Activated CD4-positive, alpha-beta T cell treated with anti-CD3 and anti-CD28 coated beads, Interleukin-2, amount 10 ng/mL, durations not matched to agents 7 days and 5 days (primary cell): ENCODE measurements at regions not wholly inside any gene's neighbourhood (a gene's known extent, or its start where the extent isn't known, plus 50 kb on each side); places are given as distances from the start of the nearest gene placed in this dataset.

Source experiments
- CTCF ChIA-PET: fragments of 350-600 bp; sonication (Branson Sonifier 250); formaldehyde crosslinking; loops from one replicate; lab custom pipeline; 2021; ENCODE audit warnings: antibody characterized with exemption; lab: Charles Lee
- POLR2A ChIA-PET: fragments of 350-600 bp; sonication (Branson Sonifier 250); formaldehyde crosslinking; loops from one replicate; lab custom pipeline; 2021; ENCODE audit warnings: antibody characterized with exemption; lab: Charles Lee
- DNase-seq: peaks from one replicate; pipeline ENCODE4 v3.0.0-alpha.2; 2020
- H3K27ac Mint-ChIP-seq: one replicate; pipeline ENCODE4 v1.8.0; 2021; ENCODE audit warnings: mild to moderate bottlenecking, moderate library complexity, mixed read lengths
- H3K27me3 Mint-ChIP-seq: one replicate; pipeline ENCODE4 v1.8.0; 2021; ENCODE audit warnings: mixed read lengths
- H3K36me3 Mint-ChIP-seq: one replicate; pipeline ENCODE4 v1.8.0; 2021; ENCODE audit warnings: low read depth, mixed read lengths
- H3K4me1 Mint-ChIP-seq: one replicate; pipeline ENCODE4 v1.8.0; 2021; ENCODE audit warnings: mixed read lengths
- H3K4me3 Mint-ChIP-seq: one replicate; pipeline ENCODE4 v1.8.0; 2021; ENCODE audit warnings: mild to moderate bottlenecking, moderate library complexity, mixed read lengths
- H3K9me3 Mint-ChIP-seq: one replicate; pipeline ENCODE4 v1.8.0; 2021; ENCODE audit warnings: mixed read lengths

DNA sequence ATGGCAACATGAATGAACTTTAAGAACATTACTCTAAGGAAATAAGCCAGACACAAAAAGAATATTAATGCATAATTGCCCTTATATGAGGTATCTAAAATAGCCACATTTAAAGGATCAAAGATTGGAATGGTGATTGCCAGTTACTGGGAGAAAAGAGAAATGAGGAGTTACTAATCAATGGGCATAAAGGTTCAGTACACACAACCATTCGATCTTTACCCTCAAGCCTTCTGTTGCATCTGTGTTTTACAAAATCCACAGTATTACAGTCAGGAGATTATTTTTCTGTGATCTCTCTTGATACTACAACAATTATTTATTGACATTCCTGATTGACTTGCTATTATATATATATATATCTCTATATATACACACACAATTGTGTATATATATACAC lies 310.0 kb upstream of the SLITRK5 start:
- POLR2A ChIA-PET: no interaction called here
- CTCF ChIA-PET: no interaction called here
- no peaks in the 10 kb centered on the region for H3K27me3 Mint-ChIP-seq
- H3K27ac Mint-ChIP-seq: no peak overlapping the region
- DNase-seq: no peak
- H3K36me3 Mint-ChIP-seq: no peaks in the 10 kb centered on the region
- H3K4me1 Mint-ChIP-seq: no peaks in the 10 kb centered on the region
- no peak overlapping the region for H3K4me3 Mint-ChIP-seq
- peaks cover 4% of the 10 kb centered on the region for H3K9me3 Mint-ChIP-seq

GRCh38 chr13:87368639-87369038 lies 302.5 kb upstream of the SLITRK5 start:
- ChIA-PET CTCF (interaction anchor here (0.6 kb wide), 1 partner anchor 131 kb away, joined by 4 read pairs; no protein-coding TSS in a partner anchor), POLR2A (no interaction called here)
- H3K27me3 Mint-ChIP-seq: no peaks in the 10 kb centered on the region
- no peaks in the 10 kb centered on the region for H3K4me1 Mint-ChIP-seq
- no peaks in the 10 kb centered on the region for H3K36me3 Mint-ChIP-seq
- no peak overlapping the region for H3K4me3 Mint-ChIP-seq
- no peak for DNase-seq
- H3K9me3 Mint-ChIP-seq: peaks cover 4% of the 10 kb centered on the region
- no peak overlapping the region for H3K27ac Mint-ChIP-seq

DNA sequence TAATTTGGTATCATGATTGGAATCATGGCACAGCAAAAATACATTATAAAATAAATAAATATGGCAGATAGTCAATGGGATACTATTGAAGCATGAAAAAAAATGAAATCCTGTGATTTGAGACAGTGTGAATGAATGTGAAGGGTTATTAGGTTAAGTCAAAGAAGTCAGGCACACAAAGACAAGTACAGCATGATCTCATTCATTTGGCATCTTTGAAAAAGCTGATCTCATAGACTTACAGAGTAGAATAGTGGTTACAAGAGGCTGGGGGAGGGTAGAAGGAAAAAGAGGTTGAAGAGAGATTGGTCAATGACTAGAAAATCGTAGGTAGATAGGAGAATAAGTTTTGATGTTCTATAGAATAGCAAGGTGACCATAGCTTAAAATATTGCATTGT lies 295.1 kb upstream of the SLITRK5 start:
- Mint-ChIP-seq H3K27me3 (no peaks in the 10 kb centered on the region), H3K4me3 (no peak overlapping the region), H3K27ac (no peak overlapping the region), H3K4me1 (no peaks in the 10 kb centered on the region), H3K36me3 (no peaks in the 10 kb centered on the region), H3K9me3 (peaks cover 2% of the 10 kb centered on the region)
- CTCF ChIA-PET: no interaction called here
- POLR2A ChIA-PET: no interaction called here
- no peak for DNase-seq

DNA sequence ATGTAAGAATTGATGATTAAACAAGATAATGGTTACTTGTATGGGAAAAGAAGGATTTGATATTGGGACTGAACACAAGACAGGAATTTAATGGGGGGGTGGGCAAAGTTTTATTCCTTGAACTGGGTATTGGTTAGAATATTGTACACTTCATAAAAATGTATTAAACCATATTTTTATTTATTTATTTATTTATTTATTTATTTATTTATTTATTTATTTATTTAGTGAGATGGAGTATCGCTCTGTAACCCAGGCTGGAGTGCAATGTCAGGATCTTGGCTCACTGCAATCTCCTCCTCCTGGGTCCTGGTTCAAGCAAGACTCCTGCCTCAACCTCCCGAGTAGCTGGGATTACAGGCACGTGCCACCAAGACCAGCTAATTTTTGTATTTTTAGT lies 287.1 kb upstream of the SLITRK5 start:
- ChIA-PET CTCF (no interaction called here), POLR2A (no interaction called here)
- Mint-ChIP-seq H3K9me3 (no peaks in the 10 kb centered on the region), H3K27me3 (no peaks in the 10 kb centered on the region), H3K36me3 (no peaks in the 10 kb centered on the region), H3K27ac (no peak overlapping the region), H3K4me1 (no peaks in the 10 kb centered on the region), H3K4me3 (no peak overlapping the region)
- DNase-seq: no peak

GRCh38 chr13:87393358-87393757 lies 277.8 kb upstream of the SLITRK5 start:
- H3K36me3 Mint-ChIP-seq: no peaks in the 10 kb centered on the region
- H3K4me1 Mint-ChIP-seq: no peaks in the 10 kb centered on the region
- H3K9me3 Mint-ChIP-seq: no peaks in the 10 kb centered on the region
- no peak overlapping the region for H3K27ac Mint-ChIP-seq
- H3K27me3 Mint-ChIP-seq: no peaks in the 10 kb centered on the region
- DNase-seq: no peak
- POLR2A ChIA-PET: no interaction called here
- CTCF ChIA-PET: no interaction called here
- no peak overlapping the region for H3K4me3 Mint-ChIP-seq

- CTCF ChIA-PET: no interaction called here
- no peaks in the 10 kb centered on the region for H3K4me1 Mint-ChIP-seq
- no peaks in the 10 kb centered on the region for H3K36me3 Mint-ChIP-seq
- POLR2A ChIA-PET: no interaction called here
- H3K27ac Mint-ChIP-seq: no peak overlapping the region
- H3K27me3 Mint-ChIP-seq: no peaks in the 10 kb centered on the region
- no peak overlapping the region for H3K4me3 Mint-ChIP-seq
- H3K9me3 Mint-ChIP-seq: no peaks in the 10 kb centered on the region
- no peak for DNase-seq
Measured at GRCh38 chr13:87398047-87398446, 273.1 kb upstream of the SLITRK5 start.

DNA sequence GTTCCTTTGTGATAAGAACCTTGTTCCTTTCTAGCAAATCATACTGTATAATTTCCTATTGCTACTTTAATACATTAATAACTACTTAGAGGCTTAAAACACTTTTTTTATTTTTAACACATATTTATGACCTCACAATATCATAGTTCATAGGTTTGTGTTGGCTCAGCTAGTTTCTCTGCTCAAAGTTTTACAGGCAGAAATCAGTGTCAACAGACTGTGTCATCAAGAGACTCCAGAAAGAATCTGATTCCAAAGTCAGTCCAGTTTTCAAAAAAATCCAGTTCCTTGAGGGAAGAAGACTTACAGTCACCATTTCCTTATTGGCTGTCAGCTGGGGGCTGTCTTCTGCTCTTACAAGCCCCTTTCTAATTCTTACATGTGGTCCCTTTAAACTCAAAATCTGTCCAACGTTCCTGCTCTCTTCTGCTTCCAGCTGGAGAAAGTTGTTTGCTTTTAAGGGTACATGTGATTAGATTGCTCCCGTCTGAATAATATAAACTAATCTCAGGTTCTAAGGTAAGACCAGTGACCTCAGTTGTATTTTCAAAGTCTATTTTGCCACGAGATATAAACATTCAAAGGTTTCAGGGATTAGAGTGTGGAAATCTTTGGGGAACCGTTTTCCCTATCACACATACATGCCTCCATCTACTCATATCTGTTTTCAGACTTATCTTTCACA lies 267.3 kb upstream of the SLITRK5 start:
- Mint-ChIP-seq H3K4me3 (no peak overlapping the region), H3K27ac (no peak overlapping the region), H3K27me3 (no peaks in the 10 kb centered on the region), H3K4me1 (no peaks in the 10 kb centered on the region), H3K36me3 (no peaks in the 10 kb centered on the region), H3K9me3 (peaks cover 2% of the 10 kb centered on the region)
- DNase-seq: no peak
- POLR2A ChIA-PET: no interaction called here
- CTCF ChIA-PET: no interaction called here

DNA sequence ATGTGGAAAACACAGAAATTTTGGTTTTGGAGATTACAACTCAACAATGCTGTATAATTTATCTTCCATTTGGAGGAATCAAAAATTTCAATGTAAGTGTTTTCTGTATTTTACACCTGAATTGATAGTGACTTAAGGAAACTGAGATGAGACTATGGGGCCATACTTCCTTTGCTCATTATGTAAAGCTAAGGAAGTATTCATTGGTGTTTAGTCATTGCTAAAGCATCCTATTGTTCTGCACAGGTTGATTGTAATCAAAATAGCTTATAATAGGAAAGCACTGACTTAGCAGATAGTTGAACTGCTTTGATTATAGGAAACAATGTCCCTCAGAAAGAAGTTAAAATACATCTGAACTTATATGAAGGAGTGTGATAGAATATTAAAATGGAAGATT lies 244.4 kb upstream of the SLITRK5 start:
- no peak for DNase-seq
- H3K27me3 Mint-ChIP-seq: no peaks in the 10 kb centered on the region
- CTCF ChIA-PET: no interaction called here
- no peaks in the 10 kb centered on the region for H3K4me1 Mint-ChIP-seq
- no peak overlapping the region for H3K27ac Mint-ChIP-seq
- H3K9me3 Mint-ChIP-seq: peaks cover 4% of the 10 kb centered on the region
- POLR2A ChIA-PET: no interaction called here
- no peak overlapping the region for H3K4me3 Mint-ChIP-seq
- H3K36me3 Mint-ChIP-seq: no peaks in the 10 kb centered on the region

DNA sequence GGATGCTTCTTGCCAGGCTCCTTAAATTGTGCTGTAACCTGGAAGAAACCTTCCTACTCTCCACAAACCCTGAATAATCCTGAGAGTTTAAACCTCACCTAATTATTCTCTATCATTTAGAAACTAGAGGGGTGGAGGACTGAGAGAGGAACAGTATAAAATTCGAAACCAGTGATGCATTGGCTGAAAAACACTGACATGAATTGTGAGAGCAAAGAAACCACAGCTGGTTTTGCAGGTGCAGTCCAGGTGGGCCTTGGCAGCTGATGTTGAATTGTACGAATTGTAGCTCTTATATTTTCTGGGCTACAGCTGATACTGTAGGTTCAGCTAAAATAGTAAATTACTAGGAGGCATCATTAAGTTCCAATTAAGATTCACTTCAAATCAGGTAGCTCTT lies 227.0 kb upstream of the SLITRK5 start:
- H3K4me1 Mint-ChIP-seq: no peaks in the 10 kb centered on the region
- H3K27me3 Mint-ChIP-seq: no peaks in the 10 kb centered on the region
- peaks cover 2% of the 10 kb centered on the region for H3K9me3 Mint-ChIP-seq
- no peak overlapping the region for H3K27ac Mint-ChIP-seq
- ChIA-PET POLR2A (no interaction called here), CTCF (no interaction called here)
- DNase-seq: no peak
- H3K36me3 Mint-ChIP-seq: no peaks in the 10 kb centered on the region
- no peak overlapping the region for H3K4me3 Mint-ChIP-seq

GRCh38 chr13:87452281-87452680 lies 218.9 kb upstream of the SLITRK5 start:
- Mint-ChIP-seq H3K9me3 (no peaks in the 10 kb centered on the region), H3K36me3 (no peaks in the 10 kb centered on the region), H3K4me1 (no peaks in the 10 kb centered on the region), H3K27me3 (no peaks in the 10 kb centered on the region), H3K4me3 (no peak overlapping the region), H3K27ac (no peak overlapping the region)
- DNase-seq: no peak
- ChIA-PET POLR2A (no interaction called here), CTCF (no interaction called here)

- Mint-ChIP-seq H3K4me1 (no peaks in the 10 kb centered on the region), H3K27me3 (no peaks in the 10 kb centered on the region), H3K27ac (no peak overlapping the region), H3K36me3 (no peaks in the 10 kb centered on the region), H3K4me3 (no peak overlapping the region), H3K9me3 (no peaks in the 10 kb centered on the region)
- no peak for DNase-seq
- CTCF ChIA-PET: no interaction called here
- POLR2A ChIA-PET: no interaction called here
Measured at GRCh38 chr13:87453244-87453643, 217.9 kb upstream of the SLITRK5 start.

DNA sequence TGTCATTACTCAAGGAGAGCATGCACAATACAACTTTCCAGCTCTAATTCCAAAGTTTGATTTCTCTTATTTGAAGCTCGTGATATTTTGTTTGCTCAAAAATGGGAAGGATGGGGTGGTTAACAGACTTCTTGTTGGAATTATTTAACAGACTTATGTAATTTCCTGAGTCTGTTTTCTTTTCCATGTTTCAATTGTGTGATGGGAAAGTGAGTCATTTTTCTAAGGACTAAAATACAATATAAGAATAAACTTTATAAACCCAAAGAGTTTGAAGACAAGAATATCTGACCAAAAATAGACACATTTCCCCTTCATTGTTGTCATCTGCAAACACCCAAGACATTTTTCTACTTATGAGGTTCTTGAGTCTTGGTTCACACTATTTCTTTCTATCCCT lies 211.8 kb upstream of the SLITRK5 start:
- Mint-ChIP-seq H3K4me1 (no peaks in the 10 kb centered on the region), H3K27me3 (no peaks in the 10 kb centered on the region), H3K4me3 (no peak overlapping the region), H3K36me3 (no peaks in the 10 kb centered on the region), H3K9me3 (no peaks in the 10 kb centered on the region), H3K27ac (no peak overlapping the region)
- CTCF ChIA-PET: no interaction called here
- POLR2A ChIA-PET: no interaction called here
- DNase-seq: no peak

DNA sequence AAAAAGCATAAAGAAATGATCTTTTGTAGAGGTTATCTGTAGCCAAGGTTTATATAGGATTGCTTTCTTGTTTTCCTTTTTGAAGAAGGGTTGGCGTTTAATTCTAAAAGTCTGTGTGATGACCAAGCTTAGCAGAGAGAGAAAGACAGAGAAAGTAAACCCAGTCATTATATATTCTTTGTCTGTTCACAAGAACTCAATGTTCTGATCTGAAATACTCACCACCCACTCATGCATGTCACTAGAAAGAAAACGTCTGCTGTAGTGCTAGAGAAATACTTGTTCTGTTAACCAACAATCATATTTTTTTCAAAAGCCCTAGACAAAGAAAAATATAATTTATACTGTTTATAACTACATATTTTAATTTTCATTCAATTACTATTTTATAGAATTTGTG lies 173.7 kb upstream of the SLITRK5 start:
- H3K27ac Mint-ChIP-seq: no peak overlapping the region
- CTCF ChIA-PET: no interaction called here
- no peaks in the 10 kb centered on the region for H3K27me3 Mint-ChIP-seq
- POLR2A ChIA-PET: no interaction called here
- no peaks in the 10 kb centered on the region for H3K4me1 Mint-ChIP-seq
- H3K9me3 Mint-ChIP-seq: no peaks in the 10 kb centered on the region
- H3K4me3 Mint-ChIP-seq: no peak overlapping the region
- H3K36me3 Mint-ChIP-seq: no peaks in the 10 kb centered on the region
- no peak for DNase-seq

DNA sequence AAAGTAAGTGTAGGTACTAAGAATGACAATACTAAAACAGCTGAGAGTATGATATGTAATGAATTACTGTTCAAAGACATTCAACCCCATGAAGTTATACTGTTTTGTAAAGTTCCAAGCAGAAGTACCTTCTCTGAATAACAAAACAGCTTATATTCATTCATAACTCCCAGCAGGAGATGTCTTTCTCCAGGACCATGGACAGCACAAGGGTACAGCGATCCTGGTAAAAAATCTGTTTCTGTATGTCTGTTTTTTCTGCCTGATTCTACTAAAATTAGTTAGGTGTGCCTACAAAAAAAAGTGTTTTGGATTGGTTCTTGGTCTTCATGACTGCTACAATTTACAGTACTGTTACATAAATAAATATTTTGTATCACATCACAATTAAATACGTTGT lies 172.5 kb upstream of the SLITRK5 start:
- CTCF ChIA-PET: no interaction called here
- H3K27me3 Mint-ChIP-seq: no peaks in the 10 kb centered on the region
- no peak overlapping the region for H3K4me3 Mint-ChIP-seq
- DNase-seq: no peak
- no peaks in the 10 kb centered on the region for H3K4me1 Mint-ChIP-seq
- no peak overlapping the region for H3K27ac Mint-ChIP-seq
- H3K36me3 Mint-ChIP-seq: no peaks in the 10 kb centered on the region
- H3K9me3 Mint-ChIP-seq: no peaks in the 10 kb centered on the region
- POLR2A ChIA-PET: no interaction called here
